Loucy (cell line): ENCODE measurements at regions not wholly inside any gene's neighbourhood (a gene's known extent, or its start where the extent isn't known, plus 50 kb on each side); places are given as distances from the start of the nearest gene placed in this dataset.

Experiments
- H2AFZ ChIP-seq: fragments of 200-600 bp; sonication (generic); 2 replicates; pipeline ENCODE4 v1.6.0; 2016; ENCODE audit warnings: antibody characterized with exemption, mild to moderate bottlenecking, low read length, moderate library complexity
- H3F3A ChIP-seq: fragments of 200-600 bp; 2 replicates; pipeline ENCODE4 v1.6.0; 2016; ENCODE audit warnings: antibody characterized with exemption, low read depth, mild to moderate bottlenecking
- H3K27me3 ChIP-seq: fragments of 200-600 bp; sonication (generic); 2 replicates; pipeline ENCODE4 v1.6.1; 2014; ENCODE audit warnings: low read length, mild to moderate bottlenecking; ENCODE audit not compliant: insufficient read depth, poor library complexity, severe bottlenecking
- H3K36me3 ChIP-seq: fragments of 200-600 bp; sonication (generic); 2 replicates; pipeline ENCODE4 v1.6.1; 2016; ENCODE audit warnings: low read length; ENCODE audit not compliant: insufficient read depth
- H3K4me1 ChIP-seq: fragments of 200-600 bp; sonication (generic); 2 replicates; pipeline ENCODE4 v1.5.1; 2014; ENCODE audit warnings: low read length, mild to moderate bottlenecking; ENCODE audit not compliant: insufficient read depth, poor library complexity, severe bottlenecking
- H3K4me2 ChIP-seq: fragments of 200-600 bp; sonication (generic); 2 replicates; pipeline ENCODE4 v1.6.0; 2014; ENCODE audit warnings: antibody characterized with exemption, low read length, low read depth, mild to moderate bottlenecking; ENCODE audit not compliant: poor library complexity, severe bottlenecking
- H3K4me3 ChIP-seq: fragments of 200-600 bp; sonication (generic); 2 replicates; pipeline ENCODE4 v1.5.1; 2014; ENCODE audit warnings: low read length, mild to moderate bottlenecking, mixed read lengths; ENCODE audit not compliant: poor library complexity, severe bottlenecking
- H3K79me2 ChIP-seq: fragments of 200-600 bp; sonication (generic); 2 replicates; pipeline ENCODE4 v1.6.1; 2014; ENCODE audit warnings: low read length; ENCODE audit not compliant: insufficient read depth
- H3K9ac ChIP-seq: fragments of 200-600 bp; sonication (generic); 2 replicates; pipeline ENCODE4 v1.6.0; 2014; ENCODE audit warnings: mild to moderate bottlenecking, low read depth, low read length, moderate library complexity; ENCODE audit not compliant: poor library complexity, severe bottlenecking
- H3K9me2 ChIP-seq: fragments of 200-600 bp; sonication (generic); replicated peaks from 2 replicates; pipeline ENCODE4 v1.6.1; 2016; ENCODE audit warnings: low read depth, low read length, mixed read lengths
- H3K9me3 ChIP-seq: fragments of 200-600 bp; sonication (generic); 2 replicates; pipeline ENCODE4 v1.6.1; 2014; ENCODE audit warnings: mild to moderate bottlenecking, antibody characterized with exemption, low read length, low read depth; ENCODE audit not compliant: insufficient read depth
- H4K20me1 ChIP-seq: fragments of 200-600 bp; sonication (generic); 2 replicates; pipeline ENCODE4 v1.6.0; 2014; ENCODE audit warnings: antibody characterized with exemption, low read length, mild to moderate bottlenecking; ENCODE audit not compliant: insufficient read depth, poor library complexity, severe bottlenecking
- CTCF ChIP-seq: fragments of 200-600 bp; sonication (generic); conservative IDR thresholded peaks from 2 replicates; pipeline ENCODE4 v1.5.1; 2014; ENCODE audit warnings: mild to moderate bottlenecking, antibody characterized with exemption, low read length
- EZH2phosphoT487 ChIP-seq: fragments of 200-600 bp; IDR thresholded peaks from 2 replicates; pipeline ENCODE4 v1.6.1; 2018; ENCODE audit warnings: antibody characterized with exemption, mild to moderate bottlenecking, moderate library complexity, borderline replicate concordance

GRCh38 chr17:14779241-14779640 lies 478.4 kb downstream of the HS3ST3B1 start:
- H3K9me2 ChIP-seq = no peaks in the 10 kb centered on the region
- no peaks in the 10 kb centered on the region for H3K4me1 ChIP-seq
- TF ChIP-seq CTCF = no peak
- TF ChIP-seq EZH2phosphoT487 = no peak
- H2AFZ ChIP-seq = no peak overlapping the region
- H3K4me3 ChIP-seq = no peak overlapping the region
- no peaks in the 10 kb centered on the region for H3K79me2 ChIP-seq
- no peak overlapping the region for H3K9ac ChIP-seq
- H3K4me2 ChIP-seq = no peak overlapping the region
- no peaks in the 10 kb centered on the region for H4K20me1 ChIP-seq
- no peaks in the 10 kb centered on the region for H3K36me3 ChIP-seq
- H3K9me3 ChIP-seq = no peaks in the 10 kb centered on the region
- no peaks in the 10 kb centered on the region for H3F3A ChIP-seq
- H3K27me3 ChIP-seq = no peaks in the 10 kb centered on the region

GRCh38 chr17:14777291-14777690 lies 476.4 kb downstream of the HS3ST3B1 start:
- Histone ChIP-seq H3K9me3 (no peaks in the 10 kb centered on the region), H2AFZ (no peak overlapping the region), H3K27me3 (no peaks in the 10 kb centered on the region), H3K9me2 (no peaks in the 10 kb centered on the region), H3K9ac (no peak overlapping the region), H4K20me1 (no peaks in the 10 kb centered on the region), H3K79me2 (no peaks in the 10 kb centered on the region), H3F3A (no peaks in the 10 kb centered on the region), H3K4me1 (no peaks in the 10 kb centered on the region), H3K4me2 (no peak overlapping the region), H3K4me3 (no peak overlapping the region), H3K36me3 (no peaks in the 10 kb centered on the region)
- TF ChIP-seq CTCF (no peak), EZH2phosphoT487 (no peak)

- no peak overlapping the region for H3K4me3 ChIP-seq
- no peaks in the 10 kb centered on the region for H4K20me1 ChIP-seq
- H3K9me2 ChIP-seq = no peaks in the 10 kb centered on the region
- no peaks in the 10 kb centered on the region for H3K4me1 ChIP-seq
- H3K9me3 ChIP-seq = no peaks in the 10 kb centered on the region
- no peaks in the 10 kb centered on the region for H3F3A ChIP-seq
- no peak overlapping the region for H3K9ac ChIP-seq
- H3K36me3 ChIP-seq = no peaks in the 10 kb centered on the region
- no peaks in the 10 kb centered on the region for H3K27me3 ChIP-seq
- H3K4me2 ChIP-seq = no peak overlapping the region
- no peaks in the 10 kb centered on the region for H3K79me2 ChIP-seq
- H2AFZ ChIP-seq = no peak overlapping the region
- TF ChIP-seq EZH2phosphoT487 (no peak), CTCF (no peak)
Measured at GRCh38 chr17:14776791-14777190, 475.9 kb downstream of the HS3ST3B1 start.
